ENCODE measurements at regions not wholly inside any gene's neighbourhood (a gene's known extent, or its start where the extent isn't known, plus 50 kb on each side); places are given as distances from the start of the nearest gene placed in this dataset.

DNA sequence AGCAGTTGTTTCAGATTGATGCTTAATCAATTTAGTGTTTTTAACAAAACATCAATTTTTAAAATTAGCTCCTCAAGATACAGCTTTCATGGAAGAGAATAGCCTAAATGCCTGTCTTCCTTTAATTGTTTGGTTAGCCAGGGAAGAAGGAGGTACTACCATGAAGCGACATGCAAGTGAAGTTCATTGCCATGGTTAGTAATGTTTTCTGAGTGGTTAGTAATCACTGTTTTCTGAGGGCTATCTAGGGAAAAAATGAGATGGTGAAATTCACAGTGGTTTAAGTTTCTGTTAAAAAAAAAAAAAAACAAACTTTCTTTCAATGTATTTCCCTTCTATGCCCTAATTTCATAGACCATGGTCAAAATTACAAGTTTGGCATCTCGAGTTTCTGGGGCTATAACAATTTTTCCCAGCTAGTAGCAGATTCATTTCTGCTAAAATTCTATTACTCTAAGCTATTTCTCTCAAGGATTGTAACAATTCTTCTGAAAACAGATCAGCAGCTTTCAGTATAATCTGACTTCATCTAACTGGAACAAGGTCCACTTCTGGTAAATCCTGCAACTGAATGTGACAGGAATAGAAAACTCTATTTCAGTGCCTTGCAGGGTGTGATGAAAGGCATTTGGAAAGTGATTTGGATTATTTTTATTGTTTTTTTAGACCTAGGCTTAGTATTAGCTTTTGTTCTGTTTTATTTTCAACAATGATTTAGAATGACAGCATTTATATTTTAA lies 157.0 kb downstream of the PCDH18 start:
- TF ChIP-seq EZH2 (IDR thresholded peaks at IDR 0.05; ENCODE audit: low read length, unreplicated experiment): no peak
- TF ChIP-seq, protein P1, sequence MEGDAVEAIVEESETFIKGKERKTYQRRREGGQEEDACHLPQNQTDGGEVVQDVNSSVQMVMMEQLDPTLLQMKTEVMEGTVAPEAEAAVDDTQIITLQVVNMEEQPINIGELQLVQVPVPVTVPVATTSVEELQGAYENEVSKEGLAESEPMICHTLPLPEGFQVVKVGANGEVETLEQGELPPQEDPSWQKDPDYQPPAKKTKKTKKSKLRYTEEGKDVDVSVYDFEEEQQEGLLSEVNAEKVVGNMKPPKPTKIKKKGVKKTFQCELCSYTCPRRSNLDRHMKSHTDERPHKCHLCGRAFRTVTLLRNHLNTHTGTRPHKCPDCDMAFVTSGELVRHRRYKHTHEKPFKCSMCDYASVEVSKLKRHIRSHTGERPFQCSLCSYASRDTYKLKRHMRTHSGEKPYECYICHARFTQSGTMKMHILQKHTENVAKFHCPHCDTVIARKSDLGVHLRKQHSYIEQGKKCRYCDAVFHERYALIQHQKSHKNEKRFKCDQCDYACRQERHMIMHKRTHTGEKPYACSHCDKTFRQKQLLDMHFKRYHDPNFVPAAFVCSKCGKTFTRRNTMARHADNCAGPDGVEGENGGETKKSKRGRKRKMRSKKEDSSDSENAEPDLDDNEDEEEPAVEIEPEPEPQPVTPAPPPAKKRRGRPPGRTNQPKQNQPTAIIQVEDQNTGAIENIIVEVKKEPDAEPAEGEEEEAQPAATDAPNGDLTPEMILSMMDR (conservative IDR thresholded peaks at IDR 0.05; ENCODE audit: low read depth, low read length): no peak
